ENCODE measurements at regions not wholly inside any gene's neighbourhood (a gene's known extent, or its start where the extent isn't known, plus 50 kb on each side); places are given as distances from the start of the nearest gene placed in this dataset.

DNA sequence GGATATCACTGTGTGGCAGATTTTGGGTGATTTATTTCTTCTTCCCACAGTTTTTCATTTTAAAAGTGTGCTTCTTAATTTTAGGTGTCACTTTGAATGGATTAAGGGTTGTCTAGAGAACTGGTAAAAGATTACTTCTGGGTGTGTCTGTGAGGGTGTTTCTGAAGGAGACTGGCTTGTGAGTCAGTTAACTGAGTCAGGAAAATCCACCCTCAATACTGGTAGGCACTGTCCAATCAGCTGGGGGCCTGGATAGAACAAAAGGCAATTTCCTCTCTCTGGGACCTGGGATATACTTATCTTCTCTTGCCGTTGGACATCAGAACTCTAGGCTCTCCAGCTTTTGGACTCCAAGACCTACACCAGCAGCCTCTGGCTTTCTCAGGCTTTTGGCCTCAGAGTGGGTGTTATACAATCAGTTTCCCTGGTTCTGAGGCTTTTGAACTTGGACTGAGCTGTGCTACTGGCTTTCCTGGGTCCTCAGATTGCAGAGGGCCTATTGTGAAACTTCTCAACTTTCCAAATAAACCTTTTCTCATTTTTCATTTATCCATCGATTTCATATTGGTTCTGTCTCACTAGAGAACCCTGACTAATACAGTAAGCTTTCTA, 413.1 kb downstream of the GBA3 start:
- no peaks in the 10 kb centered on the region for H3K79me2 ChIP-seq (ENCODE audit: insufficient read depth, low read length)
- no peaks in the 10 kb centered on the region for H3K4me1 Mint-ChIP-seq
- H3K9me3 ChIP-seq (ENCODE audit: control insufficient read depth, low read depth, low read length): no peaks in the 10 kb centered on the region
- TF ChIP-seq, protein P1, sequence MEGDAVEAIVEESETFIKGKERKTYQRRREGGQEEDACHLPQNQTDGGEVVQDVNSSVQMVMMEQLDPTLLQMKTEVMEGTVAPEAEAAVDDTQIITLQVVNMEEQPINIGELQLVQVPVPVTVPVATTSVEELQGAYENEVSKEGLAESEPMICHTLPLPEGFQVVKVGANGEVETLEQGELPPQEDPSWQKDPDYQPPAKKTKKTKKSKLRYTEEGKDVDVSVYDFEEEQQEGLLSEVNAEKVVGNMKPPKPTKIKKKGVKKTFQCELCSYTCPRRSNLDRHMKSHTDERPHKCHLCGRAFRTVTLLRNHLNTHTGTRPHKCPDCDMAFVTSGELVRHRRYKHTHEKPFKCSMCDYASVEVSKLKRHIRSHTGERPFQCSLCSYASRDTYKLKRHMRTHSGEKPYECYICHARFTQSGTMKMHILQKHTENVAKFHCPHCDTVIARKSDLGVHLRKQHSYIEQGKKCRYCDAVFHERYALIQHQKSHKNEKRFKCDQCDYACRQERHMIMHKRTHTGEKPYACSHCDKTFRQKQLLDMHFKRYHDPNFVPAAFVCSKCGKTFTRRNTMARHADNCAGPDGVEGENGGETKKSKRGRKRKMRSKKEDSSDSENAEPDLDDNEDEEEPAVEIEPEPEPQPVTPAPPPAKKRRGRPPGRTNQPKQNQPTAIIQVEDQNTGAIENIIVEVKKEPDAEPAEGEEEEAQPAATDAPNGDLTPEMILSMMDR (conservative IDR thresholded peaks at IDR 0.05): no peak
- no peak overlapping the region for H3K18ac ChIP-seq (ENCODE audit: insufficient read length, low read depth, low read length)
- H4K20me1 ChIP-seq (ENCODE audit: control insufficient read depth, insufficient read depth, insufficient read length): no peaks in the 10 kb centered on the region
- no peak overlapping the region for H3K27ac ChIP-seq (ENCODE audit: insufficient read length, low read depth, low read length)
- H3K56ac ChIP-seq (ENCODE audit: insufficient read length, low read depth, low read length): no peak overlapping the region
- H3K4ac ChIP-seq (ENCODE audit: low read depth, low read length): no peak overlapping the region
- H3K27ac Mint-ChIP-seq: no peak overlapping the region
- H3T11ph ChIP-seq (ENCODE audit: low read length): no peak overlapping the region
- H2BK120ac ChIP-seq (ENCODE audit: low read depth, low read length, poor library complexity, severe bottlenecking): no peak overlapping the region
- no peak overlapping the region for H2BK5ac ChIP-seq (ENCODE audit: insufficient read length, low read length)
- no peaks in the 10 kb centered on the region for H3K27me3 ChIP-seq (ENCODE audit: insufficient read depth, low read length)
- no peak overlapping the region for H3K14ac ChIP-seq (ENCODE audit: insufficient read depth, low read length)
- H4K5ac ChIP-seq (ENCODE audit: insufficient read length, low read depth, low read length): no peak overlapping the region
- no peak overlapping the region for H4K8ac ChIP-seq (replicated peaks; ENCODE audit: insufficient read length, low read depth, low read length)
- H3K4me3 Mint-ChIP-seq: no peak overlapping the region
- no peak overlapping the region for H2BK12ac ChIP-seq (ENCODE audit: insufficient read length, low read depth, low read length)
- no peaks in the 10 kb centered on the region; a peak in 1 of 7 replicates for H3K36me3 Mint-ChIP-seq (ENCODE audit: insufficient read depth in 1 of 3, low read depth in 3 of 3)
- H2AFZ ChIP-seq (ENCODE audit: low read length): no peak overlapping the region
- no peaks in the 10 kb centered on the region for H3K79me1 ChIP-seq (ENCODE audit: insufficient read depth, low read depth, low read length, poor library complexity, severe bottlenecking)
- no peak overlapping the region for H3K23ac ChIP-seq (ENCODE audit: insufficient read length, low read depth, low read length)
- H2AK5ac ChIP-seq (ENCODE audit: insufficient read length, low read length): no peak overlapping the region
- peaks cover 2% of the 10 kb centered on the region; the same call in 1 of the 2 replicates for H3K27me3 Mint-ChIP-seq (ENCODE audit: low read depth)
- no peak for DNase-seq
- no peaks in the 10 kb centered on the region for H3K23me2 ChIP-seq (ENCODE audit: insufficient read length, low read depth, low read length, poor library complexity, severe bottlenecking)
- H3K4me2 ChIP-seq (ENCODE audit: insufficient read depth, insufficient read length, low read length): no peak overlapping the region
- H2BK20ac ChIP-seq (ENCODE audit: low read depth, low read length, poor library complexity, severe bottlenecking): no peak overlapping the region
- no peak overlapping the region for H2BK15ac ChIP-seq (ENCODE audit: low read depth, low read length)
- H3K4me1 ChIP-seq (ENCODE audit: insufficient read depth, low read length): no peaks in the 10 kb centered on the region
- no peaks in the 10 kb centered on the region; a peak in 1 of 5 replicates for H3K9me3 Mint-ChIP-seq
- WGBS (ENCODE audit: extremely low coverage, insufficient read length, low lambda C conversion rate): no CpG with 5 or more reads among the region's 2 CpGs
- no peak overlapping the region for H3K9ac ChIP-seq (ENCODE audit: extremely low read depth, insufficient read length, low read length)
- no peak overlapping the region for H4K91ac ChIP-seq (ENCODE audit: insufficient read length, low read depth, low read length)
